ENCODE measurements at regions not wholly inside any gene's neighbourhood (a gene's known extent, or its start where the extent isn't known, plus 50 kb on each side); places are given as distances from the start of the nearest gene placed in this dataset.

GRCh38 chr4:12488672-12489071 is 995.5 kb downstream of the RAB28 start:
- TF ChIP-seq CTCF (tag by site-specific recombination; IDR thresholded peaks at IDR 0.05) (no peak), ZSCAN30 (tag by site-specific recombination; IDR thresholded peaks at IDR 0.05) (no peak), ZNF449 (tag by site-specific recombination; IDR thresholded peaks at IDR 0.05) (no peak)
